H9 (cell line): ENCODE measurements at regions not wholly inside any gene's neighbourhood (a gene's known extent, or its start where the extent isn't known, plus 50 kb on each side); places are given as distances from the start of the nearest gene placed in this dataset.

ENCODE experiments used
- DNase-seq: peaks from one replicate; pipeline ENCODE4 v3.0.0-alpha.2; 2017
- H2AFZ ChIP-seq: one replicate; pipeline ENCODE4 v1.6.1; 2013; ENCODE audit warnings: mild to moderate bottlenecking, low read length, control low read depth, moderate library complexity
- H2AK5ac ChIP-seq: 2 replicates; pipeline ENCODE4 v1.6.1; 2013; ENCODE audit warnings: low read length, control low read depth, mixed read lengths; ENCODE audit not compliant: insufficient read length
- H2BK120ac ChIP-seq: one replicate; pipeline ENCODE4 v1.6.1; 2013; ENCODE audit warnings: low read depth, mild to moderate bottlenecking, low read length, control low read depth, inconsistent platforms; ENCODE audit not compliant: poor library complexity, severe bottlenecking
- H2BK12ac ChIP-seq: 2 replicates; pipeline ENCODE4 v1.6.1; 2013; ENCODE audit warnings: low read length, control low read depth, mixed read lengths, low read depth; ENCODE audit not compliant: insufficient read length
- H2BK15ac ChIP-seq: 2 replicates; pipeline ENCODE4 v1.6.1; 2013; ENCODE audit warnings: low read depth, low read length, control low read depth
- H2BK20ac ChIP-seq: one replicate; pipeline ENCODE4 v1.6.1; 2013; ENCODE audit warnings: low read depth, mild to moderate bottlenecking, low read length, control low read depth, inconsistent platforms; ENCODE audit not compliant: poor library complexity, severe bottlenecking
- H2BK5ac ChIP-seq: 2 replicates; pipeline ENCODE4 v1.6.1; 2013; ENCODE audit warnings: low read length, control low read depth, mixed read lengths; ENCODE audit not compliant: insufficient read length
- H3K14ac ChIP-seq: 2 replicates; pipeline ENCODE4 v1.6.1; 2013; ENCODE audit warnings: low read length, control low read depth; ENCODE audit not compliant: insufficient read depth
- H3K18ac ChIP-seq: 2 replicates; pipeline ENCODE4 v1.6.1; 2013; ENCODE audit warnings: low read depth, mild to moderate bottlenecking, mixed read lengths, low read length, control low read depth; ENCODE audit not compliant: insufficient read length
- H3K23ac ChIP-seq: 2 replicates; pipeline ENCODE4 v1.6.1; 2013; ENCODE audit warnings: low read length, control low read depth, mixed read lengths, low read depth; ENCODE audit not compliant: insufficient read length
- H3K23me2 ChIP-seq: 2 replicates; pipeline ENCODE4 v1.6.1; 2013; ENCODE audit warnings: low read depth, mild to moderate bottlenecking, mixed read lengths, low read length, control low read depth; ENCODE audit not compliant: insufficient read length, poor library complexity, severe bottlenecking
- H3K27ac ChIP-seq: 2 replicates; pipeline ENCODE4 v1.5.1; 2013; ENCODE audit warnings: low read length, control low read depth, mixed read lengths, low read depth; ENCODE audit not compliant: insufficient read length
- H3K27me3 ChIP-seq: 2 replicates; pipeline ENCODE4 v1.6.1; 2013; ENCODE audit warnings: low read length, control low read depth, inconsistent platforms; ENCODE audit not compliant: insufficient read depth
- H3K4ac ChIP-seq: 2 replicates; pipeline ENCODE4 v1.6.1; 2013; ENCODE audit warnings: low read depth, mild to moderate bottlenecking, control low read depth, inconsistent platforms, low read length, moderate library complexity
- H3K4me1 ChIP-seq: 2 replicates; pipeline ENCODE4 v1.6.1; 2013; ENCODE audit warnings: low read length, control low read depth, inconsistent platforms; ENCODE audit not compliant: insufficient read depth
- H3K4me2 ChIP-seq: 2 replicates; pipeline ENCODE4 v1.6.1; 2013; ENCODE audit warnings: low read length, control low read depth, mixed read lengths; ENCODE audit not compliant: insufficient read length, insufficient read depth
- H3K56ac ChIP-seq: 2 replicates; pipeline ENCODE4 v1.6.1; 2013; ENCODE audit warnings: low read depth, mild to moderate bottlenecking, mixed read lengths, low read length, control low read depth; ENCODE audit not compliant: insufficient read length
- H3K79me1 ChIP-seq: 2 replicates; pipeline ENCODE4 v1.6.1; 2013; ENCODE audit warnings: low read depth, mild to moderate bottlenecking, moderate library complexity, low read length, control low read depth, inconsistent platforms; ENCODE audit not compliant: insufficient read depth, poor library complexity, severe bottlenecking
- H3K79me2 ChIP-seq: 2 replicates; pipeline ENCODE4 v1.6.1; 2013; ENCODE audit warnings: low read length, control low read depth, inconsistent platforms; ENCODE audit not compliant: insufficient read depth
- H3K9ac ChIP-seq: 2 replicates; pipeline ENCODE4 v1.6.1; 2013; ENCODE audit warnings: low read length, control low read depth, mixed read lengths; ENCODE audit not compliant: insufficient read length; ENCODE audit errors: extremely low read depth
- H3K9me3 ChIP-seq: one replicate; pipeline ENCODE4 v1.6.1; 2013; ENCODE audit warnings: low read depth, low read length, inconsistent platforms; ENCODE audit not compliant: control insufficient read depth
- H3T11ph ChIP-seq: one replicate; pipeline ENCODE4 v1.6.1; 2013; ENCODE audit warnings: mild to moderate bottlenecking, low read length, control low read depth, inconsistent platforms
- H4K20me1 ChIP-seq: one replicate; pipeline ENCODE4 v1.6.1; 2013; ENCODE audit not compliant: control insufficient read depth, insufficient read length, insufficient read depth
- H4K5ac ChIP-seq: 2 replicates; pipeline ENCODE4 v1.6.1; 2013; ENCODE audit warnings: low read depth, mild to moderate bottlenecking, mixed read lengths, low read length, control low read depth; ENCODE audit not compliant: insufficient read length
- H4K8ac ChIP-seq: replicated peaks from 2 replicates; pipeline ENCODE4 v1.6.1; 2013; ENCODE audit warnings: low read length, control low read depth, mixed read lengths, low read depth; ENCODE audit not compliant: insufficient read length
- H4K91ac ChIP-seq: 2 replicates; pipeline ENCODE4 v1.6.1; 2013; ENCODE audit warnings: low read depth, mild to moderate bottlenecking, moderate library complexity, mixed read lengths, low read length, control low read depth; ENCODE audit not compliant: insufficient read length
- H3K27ac Mint-ChIP-seq, 3 experiments: 2 replicates in 2 of 3; 3 replicates in 1 of 3; pipeline ENCODE4 v1.8.0; 2020 to 2021; ENCODE audit warnings: mixed read lengths in 3 of 3, mild to moderate bottlenecking in 1 of 3, moderate library complexity in 1 of 3
- H3K27me3 Mint-ChIP-seq: 2 replicates; pipeline ENCODE4 v1.8.0; 2021; ENCODE audit warnings: low read depth, mild to moderate bottlenecking, moderate library complexity, mixed read lengths
- H3K36me3 Mint-ChIP-seq, 3 experiments: 2 replicates in 2 of 3; 3 replicates in 1 of 3; pipeline ENCODE4 v1.8.0; 2020 to 2021; ENCODE audit warnings: low read depth in 3 of 3, mixed read lengths in 3 of 3; ENCODE audit not compliant: insufficient read depth in 1 of 3
- H3K4me1 Mint-ChIP-seq, 2 experiments: 2 replicates each; pipeline ENCODE4 v1.8.0; 2020; ENCODE audit warnings: mixed read lengths in 2 of 2
- H3K4me3 Mint-ChIP-seq, 2 experiments: 2 replicates in 1 of 2; 3 replicates in 1 of 2; pipeline ENCODE4 v1.8.0; 2020 to 2021; ENCODE audit warnings: mild to moderate bottlenecking in 2 of 2, mixed read lengths in 2 of 2, moderate library complexity in 1 of 2
- H3K9me3 Mint-ChIP-seq, 2 experiments: 2 replicates in 1 of 2; 3 replicates in 1 of 2; pipeline ENCODE4 v1.8.0; 2020; ENCODE audit warnings: mild to moderate bottlenecking in 2 of 2, mixed read lengths in 2 of 2, moderate library complexity in 1 of 2
- WGBS: extraction: QIAGEN DNeasy Blood & Tissue Kit; methylation state at CpG from one replicate; pipeline ENCODE4 v1.1.7; 2013; ENCODE audit warnings: missing lambda C conversion rate, low lambda C conversion rate, mixed read lengths; ENCODE audit not compliant: insufficient read length; ENCODE audit errors: extremely low coverage; 5-methylcytosine and 5-hydroxymethylcytosine counted together
- TF ChIP-seq, protein P1 (sequence below): fragments of 200-600 bp; sonication (generic); conservative IDR thresholded peaks from 3 replicates; pipeline ENCODE4 v1.8.0; 2021; ENCODE audit warnings: antibody characterized with exemption, mild to moderate bottlenecking

DNA sequence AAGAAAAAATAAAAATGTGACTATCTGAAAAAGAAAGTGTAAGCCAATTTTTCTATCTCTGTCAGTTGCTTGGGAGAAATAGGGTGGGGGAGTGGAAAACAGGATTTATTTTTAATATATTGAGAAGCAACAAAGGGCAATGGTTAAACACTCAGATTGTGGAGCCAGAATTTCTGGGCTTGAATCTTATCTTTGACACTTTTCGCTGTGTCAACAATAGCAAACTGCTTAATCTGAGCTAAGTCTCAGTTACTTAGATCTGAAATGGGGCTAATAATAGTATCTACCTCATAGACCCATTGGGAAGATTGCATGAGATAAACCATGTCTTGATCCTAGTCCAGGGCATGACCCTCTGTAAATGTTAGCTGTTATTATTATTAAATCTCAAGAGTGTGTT lies 468.1 kb downstream of the ADGRL2 start:
- H3K56ac ChIP-seq = no peak overlapping the region
- no peaks in the 10 kb centered on the region for H3K4me1 ChIP-seq
- H2BK12ac ChIP-seq = no peak overlapping the region
- H3K27ac ChIP-seq = no peak overlapping the region
- no peak overlapping the region for H2AK5ac ChIP-seq
- H3K18ac ChIP-seq = no peak overlapping the region
- no peak overlapping the region for H3K14ac ChIP-seq
- H3K4ac ChIP-seq = no peak overlapping the region
- H3K79me1 ChIP-seq = no peaks in the 10 kb centered on the region
- no peaks in the 10 kb centered on the region for H3K27me3 Mint-ChIP-seq
- no peak overlapping the region for H3K4me2 ChIP-seq
- H4K5ac ChIP-seq = no peak overlapping the region
- no peak overlapping the region for H3K9ac ChIP-seq
- no peak overlapping the region for H2AFZ ChIP-seq
- H3K27ac Mint-ChIP-seq = no peak overlapping the region
- no peaks in the 10 kb centered on the region for H4K20me1 ChIP-seq
- no peak overlapping the region for H3K23ac ChIP-seq
- no CpG with 5 or more reads among the region's 1 CpG for WGBS
- H2BK20ac ChIP-seq = no peak overlapping the region
- no peak overlapping the region for H2BK15ac ChIP-seq
- no peak overlapping the region for H3K4me3 Mint-ChIP-seq
- DNase-seq = no peak
- H3K79me2 ChIP-seq = no peaks in the 10 kb centered on the region
- no peak overlapping the region for H3T11ph ChIP-seq
- no peaks in the 10 kb centered on the region for H3K36me3 Mint-ChIP-seq
- H2BK120ac ChIP-seq = no peak overlapping the region
- no peaks in the 10 kb centered on the region for H3K27me3 ChIP-seq
- TF ChIP-seq, protein P1, sequence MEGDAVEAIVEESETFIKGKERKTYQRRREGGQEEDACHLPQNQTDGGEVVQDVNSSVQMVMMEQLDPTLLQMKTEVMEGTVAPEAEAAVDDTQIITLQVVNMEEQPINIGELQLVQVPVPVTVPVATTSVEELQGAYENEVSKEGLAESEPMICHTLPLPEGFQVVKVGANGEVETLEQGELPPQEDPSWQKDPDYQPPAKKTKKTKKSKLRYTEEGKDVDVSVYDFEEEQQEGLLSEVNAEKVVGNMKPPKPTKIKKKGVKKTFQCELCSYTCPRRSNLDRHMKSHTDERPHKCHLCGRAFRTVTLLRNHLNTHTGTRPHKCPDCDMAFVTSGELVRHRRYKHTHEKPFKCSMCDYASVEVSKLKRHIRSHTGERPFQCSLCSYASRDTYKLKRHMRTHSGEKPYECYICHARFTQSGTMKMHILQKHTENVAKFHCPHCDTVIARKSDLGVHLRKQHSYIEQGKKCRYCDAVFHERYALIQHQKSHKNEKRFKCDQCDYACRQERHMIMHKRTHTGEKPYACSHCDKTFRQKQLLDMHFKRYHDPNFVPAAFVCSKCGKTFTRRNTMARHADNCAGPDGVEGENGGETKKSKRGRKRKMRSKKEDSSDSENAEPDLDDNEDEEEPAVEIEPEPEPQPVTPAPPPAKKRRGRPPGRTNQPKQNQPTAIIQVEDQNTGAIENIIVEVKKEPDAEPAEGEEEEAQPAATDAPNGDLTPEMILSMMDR = no peak
- H3K23me2 ChIP-seq = no peaks in the 10 kb centered on the region
- H3K9me3 Mint-ChIP-seq = no peaks in the 10 kb centered on the region
- no peak overlapping the region for H2BK5ac ChIP-seq
- no peak overlapping the region for H4K91ac ChIP-seq
- no peak overlapping the region for H4K8ac ChIP-seq
- H3K4me1 Mint-ChIP-seq = no peaks in the 10 kb centered on the region
- H3K9me3 ChIP-seq = no peaks in the 10 kb centered on the region
